Activated CD8-positive, alpha-beta T cell treated with anti-CD3 and anti-CD28 coated beads, Interleukin-2, amount 10 ng/mL, durations not matched to agents 7 days and 5 days (primary cell): ENCODE measurements at regions not wholly inside any gene's neighbourhood (a gene's known extent, or its start where the extent isn't known, plus 50 kb on each side); places are given as distances from the start of the nearest gene placed in this dataset.

ENCODE experiments used
- ATAC-seq: fragments of 150-1000 bp; cut with Tn5 transposase; one replicate; pipeline ENCODE4 v1.10.0; 2021; ENCODE audit warnings: moderate library complexity
- CTCF ChIA-PET: fragments of 350-600 bp; sonication (Branson Sonifier 250); formaldehyde crosslinking; loops from one replicate; lab custom pipeline; 2021; ENCODE audit warnings: antibody characterized with exemption; lab: Charles Lee
- POLR2A ChIA-PET: fragments of 350-600 bp; sonication (Branson Sonifier 250); formaldehyde crosslinking; loops from one replicate; lab custom pipeline; 2021; ENCODE audit warnings: antibody characterized with exemption; lab: Charles Lee
- DNase-seq: peaks from one replicate; pipeline ENCODE4 v3.0.0-alpha.2; 2020
- H3K27ac Mint-ChIP-seq: one replicate; pipeline ENCODE4 v1.8.0; 2021; ENCODE audit warnings: mild to moderate bottlenecking, mixed read lengths
- H3K27me3 Mint-ChIP-seq: one replicate; pipeline ENCODE4 v1.8.0; 2021; ENCODE audit warnings: low read depth, mixed read lengths
- H3K36me3 Mint-ChIP-seq: one replicate; pipeline ENCODE4 v1.8.0; 2021; ENCODE audit warnings: low read depth, mixed read lengths
- H3K4me1 Mint-ChIP-seq: one replicate; pipeline ENCODE4 v1.8.0; 2021; ENCODE audit warnings: low read depth, mixed read lengths
- H3K4me3 Mint-ChIP-seq: one replicate; pipeline ENCODE4 v1.8.0; 2021; ENCODE audit warnings: mild to moderate bottlenecking, mixed read lengths
- H3K9me3 Mint-ChIP-seq: one replicate; pipeline ENCODE4 v1.8.0; 2022; ENCODE audit warnings: mixed read lengths; ENCODE audit not compliant: insufficient read depth

- POLR2A ChIA-PET = no interaction called here
- H3K27ac Mint-ChIP-seq = no peak overlapping the region
- CTCF ChIA-PET = no interaction called here
- DNase-seq (no peak), ATAC-seq (no peak)
- H3K36me3 Mint-ChIP-seq = no peaks in the 10 kb centered on the region
- no peak overlapping the region for H3K4me3 Mint-ChIP-seq
- no peaks in the 10 kb centered on the region for H3K9me3 Mint-ChIP-seq
- no peaks in the 10 kb centered on the region for H3K27me3 Mint-ChIP-seq
- H3K4me1 Mint-ChIP-seq = no peaks in the 10 kb centered on the region
These were observed 89.3 kb downstream of the PLK2 start for GRCh38 chr5:58370606-58371005.

GRCh38 chr5:58369513-58370190, 90.2 kb downstream of the PLK2 start:
- CTCF ChIA-PET = no interaction called here
- Mint-ChIP-seq H3K27ac (no peak overlapping the region), H3K27me3 (no peaks in the 10 kb centered on the region), H3K9me3 (no peaks in the 10 kb centered on the region), H3K4me3 (no peak overlapping the region), H3K36me3 (no peaks in the 10 kb centered on the region), H3K4me1 (no peaks in the 10 kb centered on the region)
- POLR2A ChIA-PET = no interaction called here
- no peak for ATAC-seq
- no peak for DNase-seq

- H3K27ac Mint-ChIP-seq = no peak overlapping the region
- DNase-seq (no peak), ATAC-seq (no peak)
- H3K4me3 Mint-ChIP-seq = no peak overlapping the region
- no peaks in the 10 kb centered on the region for H3K27me3 Mint-ChIP-seq
- H3K4me1 Mint-ChIP-seq = no peaks in the 10 kb centered on the region
- H3K36me3 Mint-ChIP-seq = no peaks in the 10 kb centered on the region
- ChIA-PET CTCF (no interaction called here), POLR2A (no interaction called here)
- H3K9me3 Mint-ChIP-seq = no peaks in the 10 kb centered on the region
These were observed 93.4 kb downstream of the PLK2 start for GRCh38 chr5:58366461-58366860.

- no peak overlapping the region for H3K27ac Mint-ChIP-seq
- H3K9me3 Mint-ChIP-seq = no peaks in the 10 kb centered on the region
- CTCF ChIA-PET = no interaction called here
- no peaks in the 10 kb centered on the region for H3K36me3 Mint-ChIP-seq
- ATAC-seq = no peak
- no peaks in the 10 kb centered on the region for H3K4me1 Mint-ChIP-seq
- no peak overlapping the region for H3K4me3 Mint-ChIP-seq
- POLR2A ChIA-PET = no interaction called here
- no peaks in the 10 kb centered on the region for H3K27me3 Mint-ChIP-seq
- DNase-seq = no peak
These were observed 94.1 kb downstream of the PLK2 start for GRCh38 chr5:58365791-58366190.

- Mint-ChIP-seq H3K9me3 (no peaks in the 10 kb centered on the region), H3K4me1 (no peaks in the 10 kb centered on the region), H3K27me3 (no peaks in the 10 kb centered on the region), H3K4me3 (no peak overlapping the region), H3K36me3 (no peaks in the 10 kb centered on the region), H3K27ac (no peak overlapping the region)
- ATAC-seq (no peak), DNase-seq (no peak)
- ChIA-PET POLR2A (no interaction called here), CTCF (no interaction called here)
These were observed 96.2 kb downstream of the PLK2 start for GRCh38 chr5:58363461-58364249.

GRCh38 chr5:58362135-58362534, 97.8 kb downstream of the PLK2 start:
- H3K4me3 Mint-ChIP-seq = no peak overlapping the region
- H3K36me3 Mint-ChIP-seq = no peaks in the 10 kb centered on the region
- H3K9me3 Mint-ChIP-seq = no peaks in the 10 kb centered on the region
- no peaks in the 10 kb centered on the region for H3K4me1 Mint-ChIP-seq
- ChIA-PET CTCF (no interaction called here), POLR2A (no interaction called here)
- H3K27me3 Mint-ChIP-seq = no peaks in the 10 kb centered on the region
- no peak for DNase-seq
- ATAC-seq = no peak
- no peak overlapping the region for H3K27ac Mint-ChIP-seq

GRCh38 chr5:58360794-58361193, 99.1 kb downstream of the PLK2 start:
- ATAC-seq (no peak), DNase-seq (no peak)
- Mint-ChIP-seq H3K4me1 (no peaks in the 10 kb centered on the region), H3K36me3 (no peaks in the 10 kb centered on the region), H3K27me3 (no peaks in the 10 kb centered on the region), H3K9me3 (no peaks in the 10 kb centered on the region), H3K27ac (no peak overlapping the region), H3K4me3 (no peak overlapping the region)
- POLR2A ChIA-PET = no interaction called here
- CTCF ChIA-PET = no interaction called here

- no peaks in the 10 kb centered on the region for H3K4me1 Mint-ChIP-seq
- no peaks in the 10 kb centered on the region for H3K36me3 Mint-ChIP-seq
- no peaks in the 10 kb centered on the region for H3K27me3 Mint-ChIP-seq
- ChIA-PET CTCF (no interaction called here), POLR2A (no interaction called here)
- no peak overlapping the region for H3K4me3 Mint-ChIP-seq
- DNase-seq (no peak), ATAC-seq (no peak)
- no peaks in the 10 kb centered on the region for H3K9me3 Mint-ChIP-seq
- H3K27ac Mint-ChIP-seq = no peak overlapping the region
These were observed 99.9 kb downstream of the PLK2 start for GRCh38 chr5:58359981-58360380.

- Mint-ChIP-seq H3K4me3 (no peak overlapping the region), H3K27me3 (no peaks in the 10 kb centered on the region), H3K36me3 (no peaks in the 10 kb centered on the region), H3K27ac (no peak overlapping the region), H3K4me1 (no peaks in the 10 kb centered on the region), H3K9me3 (no peaks in the 10 kb centered on the region)
- DNase-seq (no peak), ATAC-seq (no peak)
- POLR2A ChIA-PET = no interaction called here
- CTCF ChIA-PET = no interaction called here
These were observed 101.2 kb downstream of the PLK2 start for GRCh38 chr5:58358501-58359178.

- Mint-ChIP-seq H3K27ac (no peak overlapping the region), H3K27me3 (no peaks in the 10 kb centered on the region), H3K9me3 (no peaks in the 10 kb centered on the region), H3K4me3 (no peak overlapping the region), H3K36me3 (no peaks in the 10 kb centered on the region), H3K4me1 (no peaks in the 10 kb centered on the region)
- ChIA-PET CTCF (no interaction called here), POLR2A (no interaction called here)
- no peak for DNase-seq
- no peak for ATAC-seq
These were observed 101.9 kb downstream of the PLK2 start for GRCh38 chr5:58357799-58358500.

- no peak overlapping the region for H3K27ac Mint-ChIP-seq
- no peak overlapping the region for H3K4me3 Mint-ChIP-seq
- POLR2A ChIA-PET = no interaction called here
- no peaks in the 10 kb centered on the region for H3K4me1 Mint-ChIP-seq
- CTCF ChIA-PET = no interaction called here
- H3K27me3 Mint-ChIP-seq = no peaks in the 10 kb centered on the region
- no peak for ATAC-seq
- no peak for DNase-seq
- H3K36me3 Mint-ChIP-seq = no peaks in the 10 kb centered on the region
- no peaks in the 10 kb centered on the region for H3K9me3 Mint-ChIP-seq
These were observed 102.8 kb downstream of the PLK2 start for GRCh38 chr5:58357121-58357520.

GRCh38 chr5:58356662-58357061, 103.2 kb downstream of the PLK2 start:
- no peaks in the 10 kb centered on the region for H3K9me3 Mint-ChIP-seq
- H3K4me3 Mint-ChIP-seq = no peak overlapping the region
- H3K4me1 Mint-ChIP-seq = no peaks in the 10 kb centered on the region
- DNase-seq (no peak), ATAC-seq (no peak)
- H3K27me3 Mint-ChIP-seq = no peaks in the 10 kb centered on the region
- no peak overlapping the region for H3K27ac Mint-ChIP-seq
- H3K36me3 Mint-ChIP-seq = no peaks in the 10 kb centered on the region
- ChIA-PET POLR2A (no interaction called here), CTCF (no interaction called here)
